Adipocyte (in vitro differentiated cells): ENCODE measurements at regions not wholly inside any gene's neighbourhood (a gene's known extent, or its start where the extent isn't known, plus 50 kb on each side); places are given as distances from the start of the nearest gene placed in this dataset.

Experiments
- DNase-seq: peaks from one replicate; pipeline ENCODE4 v3.0.0-alpha.2; 2015; ENCODE audit warnings: low read depth
- H3K27me3 ChIP-seq: replicated peaks from 2 replicates; pipeline ENCODE4 v1.7.0; 2013; ENCODE audit warnings: mild to moderate bottlenecking, low read length, moderate library complexity; ENCODE audit not compliant: control insufficient read depth, insufficient read depth
- H3K36me3 ChIP-seq: 2 replicates; pipeline ENCODE4 v1.7.0; 2013; ENCODE audit warnings: low read length, mild to moderate bottlenecking, moderate library complexity; ENCODE audit not compliant: control insufficient read depth, insufficient read depth, severe bottlenecking
- H3K4me1 ChIP-seq: 2 replicates; pipeline ENCODE4 v1.7.0; 2013; ENCODE audit warnings: mild to moderate bottlenecking, low read length, moderate library complexity; ENCODE audit not compliant: control insufficient read depth, insufficient read depth
- H3K4me3 ChIP-seq: 2 replicates; pipeline ENCODE4 v1.7.0; 2013; ENCODE audit warnings: mild to moderate bottlenecking, low read length, moderate library complexity
- H3K9ac ChIP-seq: 2 replicates; pipeline ENCODE4 v1.7.0; 2013; ENCODE audit warnings: mild to moderate bottlenecking, low read length, moderate library complexity
- H3K9me3 ChIP-seq: 2 replicates; pipeline ENCODE4 v1.7.0; 2013; ENCODE audit warnings: mild to moderate bottlenecking, low read length, moderate library complexity; ENCODE audit not compliant: control insufficient read depth

DNA sequence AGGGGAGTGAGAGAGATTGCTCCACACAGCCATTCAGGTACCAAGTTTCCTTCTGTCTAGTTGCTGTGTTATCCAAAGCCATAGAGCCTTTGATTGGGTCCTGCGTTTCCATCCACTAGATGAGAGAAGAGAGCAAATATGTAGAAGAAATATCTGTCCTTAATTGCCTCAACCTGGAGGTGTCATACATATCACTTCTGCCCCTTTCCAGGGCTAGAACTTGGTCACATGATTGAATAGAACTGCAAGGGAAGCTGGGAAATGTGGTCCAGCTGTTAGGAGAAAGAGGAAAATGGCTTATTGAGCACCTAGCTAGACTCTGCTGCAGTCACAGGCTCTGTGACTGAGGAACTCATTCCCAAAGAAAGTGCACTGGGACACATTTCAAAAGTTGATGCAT is 115.6 kb upstream of the JAG1 start:
- Histone ChIP-seq H3K4me1 (no peaks in the 10 kb centered on the region), H3K9me3 (no peaks in the 10 kb centered on the region), H3K9ac (no peak overlapping the region), H3K27me3 (no peaks in the 10 kb centered on the region), H3K36me3 (no peaks in the 10 kb centered on the region), H3K4me3 (no peak overlapping the region)
- no peak for DNase-seq

GRCh38 chr20:10790013-10790412 is 116.2 kb upstream of the JAG1 start:
- Histone ChIP-seq H3K27me3 (peaks cover 4% of the 10 kb centered on the region), H3K36me3 (no peaks in the 10 kb centered on the region), H3K9ac (no peak overlapping the region), H3K4me1 (no peaks in the 10 kb centered on the region), H3K4me3 (no peak overlapping the region), H3K9me3 (no peaks in the 10 kb centered on the region)
- DNase-seq = no peak

DNA sequence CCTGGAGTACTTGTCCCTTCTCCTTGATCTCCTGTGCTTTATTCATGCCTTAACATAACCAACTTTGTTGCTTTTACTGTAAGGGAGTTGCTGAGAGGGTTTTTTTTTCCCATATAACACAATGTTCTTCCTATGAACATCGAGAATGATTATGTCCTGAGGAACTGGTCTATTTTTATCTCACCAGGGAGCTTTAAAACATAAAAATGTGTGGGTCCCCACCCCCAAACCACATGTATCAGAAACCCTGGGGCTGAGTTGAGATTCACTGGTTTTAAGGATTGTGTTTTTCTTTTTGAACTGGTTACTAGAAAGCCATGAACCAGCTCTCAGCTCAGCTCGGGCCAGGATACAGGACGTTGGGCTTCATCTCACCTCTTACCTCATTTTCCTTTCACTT is 118.5 kb upstream of the JAG1 start:
- H3K4me1 ChIP-seq = no peaks in the 10 kb centered on the region
- DNase-seq = peak; percentile 35

DNA sequence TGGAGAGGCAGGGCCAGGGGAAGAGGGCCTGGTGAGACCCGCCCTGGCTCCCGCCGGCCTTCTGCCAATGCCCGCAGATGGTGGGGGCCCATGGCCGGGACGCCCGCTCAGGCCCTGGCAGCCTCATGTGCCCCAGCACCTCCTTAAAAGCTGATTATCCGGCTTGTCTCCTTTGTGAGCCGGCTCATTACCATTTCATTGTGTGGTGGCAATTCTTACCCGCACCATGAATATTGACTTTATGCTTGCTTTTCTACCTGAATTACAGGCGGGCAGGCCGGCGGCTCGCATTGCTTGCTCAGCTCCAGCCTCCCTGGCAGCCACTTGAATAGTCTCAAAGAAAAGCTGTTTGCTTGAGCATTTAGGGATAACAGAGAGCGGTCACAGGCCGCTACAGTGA is 120.0 kb upstream of the JAG1 start:
- H3K36me3 ChIP-seq = no peaks in the 10 kb centered on the region
- H3K9ac ChIP-seq = no peak overlapping the region
- H3K27me3 ChIP-seq = peaks cover 13% of the 10 kb centered on the region
- no peak for DNase-seq
- H3K9me3 ChIP-seq = no peaks in the 10 kb centered on the region
- H3K4me3 ChIP-seq = no peak overlapping the region
- H3K4me1 ChIP-seq = no peaks in the 10 kb centered on the region

More for the DNA sequence above, 118.5 kb upstream of the JAG1 start:
- no peaks in the 10 kb centered on the region for H3K9me3 ChIP-seq
- H3K4me3 ChIP-seq = no peak overlapping the region
- peaks cover 13% of the 10 kb centered on the region for H3K27me3 ChIP-seq
- no peaks in the 10 kb centered on the region for H3K36me3 ChIP-seq
- no peak overlapping the region for H3K9ac ChIP-seq

- Histone ChIP-seq H3K9ac (no peak overlapping the region), H3K4me3 (no peak overlapping the region), H3K27me3 (peaks cover 13% of the 10 kb centered on the region), H3K4me1 (no peaks in the 10 kb centered on the region), H3K36me3 (no peaks in the 10 kb centered on the region), H3K9me3 (no peaks in the 10 kb centered on the region)
- no peak for DNase-seq
These were observed 121.0 kb upstream of the JAG1 start for GRCh38 chr20:10794765-10795164.

GRCh38 chr20:10795286-10796026 is 121.7 kb upstream of the JAG1 start:
- no peaks in the 10 kb centered on the region for H3K9me3 ChIP-seq
- H3K36me3 ChIP-seq = no peaks in the 10 kb centered on the region
- H3K4me1 ChIP-seq = no peaks in the 10 kb centered on the region
- no peak for DNase-seq
- H3K27me3 ChIP-seq = peaks cover 13% of the 10 kb centered on the region
- H3K9ac ChIP-seq = no peak overlapping the region
- H3K4me3 ChIP-seq = no peak overlapping the region

DNA sequence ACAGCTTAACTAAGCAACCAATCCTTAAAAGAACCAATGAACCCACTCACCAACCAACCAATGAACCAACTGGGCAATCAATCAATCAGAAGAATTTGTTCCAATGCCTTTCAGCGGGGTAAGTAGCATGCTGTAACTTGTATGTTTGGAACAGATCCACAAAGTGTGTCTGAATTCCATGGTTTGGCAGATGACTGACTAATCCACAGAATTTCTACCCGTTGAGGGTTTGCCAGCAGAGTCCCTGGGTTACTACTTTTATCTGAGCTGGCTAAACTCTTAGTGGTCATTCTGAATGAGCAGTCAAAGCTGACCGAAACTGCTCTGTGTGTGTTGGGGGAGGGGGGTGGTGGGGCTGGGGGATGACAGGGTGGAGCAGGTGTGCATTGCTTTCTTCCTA is 125.0 kb upstream of the JAG1 start:
- Histone ChIP-seq H3K4me3 (no peak overlapping the region), H3K4me1 (no peaks in the 10 kb centered on the region), H3K9ac (no peak overlapping the region), H3K9me3 (no peaks in the 10 kb centered on the region), H3K27me3 (peaks cover 13% of the 10 kb centered on the region), H3K36me3 (no peaks in the 10 kb centered on the region)
- DNase-seq = peak; percentile 11

DNA sequence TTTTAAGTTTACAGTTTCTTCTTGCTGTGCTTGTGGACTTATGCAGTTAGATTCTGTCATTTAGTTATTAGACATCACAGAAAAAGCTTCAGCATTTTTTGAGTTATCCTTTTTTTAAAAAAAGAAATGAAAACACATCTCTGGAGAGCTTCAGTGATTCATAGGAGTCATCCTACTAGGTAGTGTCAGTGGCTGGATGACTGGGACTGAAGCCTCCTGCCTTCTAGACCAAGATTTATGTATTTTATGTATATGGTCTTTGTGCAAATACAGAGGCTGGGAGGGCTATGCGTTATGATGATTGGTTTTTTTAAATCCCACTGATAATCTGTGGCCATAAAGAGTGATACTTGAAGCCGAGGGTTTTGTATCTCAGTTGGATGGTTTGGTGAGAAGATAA is 125.9 kb upstream of the JAG1 start:
- DNase-seq = no peak
- Histone ChIP-seq H3K4me3 (no peak overlapping the region), H3K27me3 (peaks cover 10% of the 10 kb centered on the region), H3K36me3 (no peaks in the 10 kb centered on the region), H3K9me3 (no peaks in the 10 kb centered on the region), H3K4me1 (no peaks in the 10 kb centered on the region), H3K9ac (no peak overlapping the region)

- Histone ChIP-seq H3K27me3 (peaks cover 9% of the 10 kb centered on the region), H3K36me3 (no peaks in the 10 kb centered on the region), H3K9ac (no peak overlapping the region), H3K4me3 (no peak overlapping the region), H3K9me3 (no peaks in the 10 kb centered on the region), H3K4me1 (no peaks in the 10 kb centered on the region)
- DNase-seq = no peak
These were observed 126.5 kb upstream of the JAG1 start for GRCh38 chr20:10800288-10800687.

GRCh38 chr20:10802236-10802635 is 128.4 kb upstream of the JAG1 start:
- peaks cover 14% of the 10 kb centered on the region for H3K4me1 ChIP-seq
- peak; percentile 26 for DNase-seq
- H3K27me3 ChIP-seq = no peaks in the 10 kb centered on the region
- no peaks in the 10 kb centered on the region for H3K36me3 ChIP-seq
- no peak overlapping the region for H3K4me3 ChIP-seq
- no peaks in the 10 kb centered on the region for H3K9me3 ChIP-seq
- H3K9ac ChIP-seq = no peak overlapping the region

DNA sequence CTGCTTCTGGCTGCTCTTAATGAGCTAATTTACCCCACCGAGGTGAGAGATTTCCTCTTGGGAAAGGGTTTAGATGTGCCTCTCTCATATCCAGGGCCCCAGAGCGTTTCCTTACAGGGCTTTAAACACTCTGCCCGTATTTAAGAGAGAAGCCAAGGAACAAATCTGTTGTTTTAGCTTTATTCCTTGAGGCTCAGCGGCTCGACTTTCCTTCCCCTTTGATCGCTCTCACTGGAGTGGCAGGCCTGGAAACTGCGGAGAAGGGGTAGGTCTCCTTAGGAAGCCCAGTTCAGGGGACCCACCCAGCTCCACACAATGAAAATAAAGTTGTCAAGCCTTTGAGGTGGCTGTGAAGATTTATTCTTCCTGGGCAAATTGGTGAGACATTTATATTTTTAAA is 132.0 kb upstream of the JAG1 start:
- H3K9me3 ChIP-seq = no peaks in the 10 kb centered on the region
- DNase-seq = no peak
- H3K4me3 ChIP-seq = no peak overlapping the region
- H3K36me3 ChIP-seq = no peaks in the 10 kb centered on the region
- peaks cover 14% of the 10 kb centered on the region for H3K4me1 ChIP-seq
- H3K9ac ChIP-seq = no peak overlapping the region
- H3K27me3 ChIP-seq = no peaks in the 10 kb centered on the region

DNA sequence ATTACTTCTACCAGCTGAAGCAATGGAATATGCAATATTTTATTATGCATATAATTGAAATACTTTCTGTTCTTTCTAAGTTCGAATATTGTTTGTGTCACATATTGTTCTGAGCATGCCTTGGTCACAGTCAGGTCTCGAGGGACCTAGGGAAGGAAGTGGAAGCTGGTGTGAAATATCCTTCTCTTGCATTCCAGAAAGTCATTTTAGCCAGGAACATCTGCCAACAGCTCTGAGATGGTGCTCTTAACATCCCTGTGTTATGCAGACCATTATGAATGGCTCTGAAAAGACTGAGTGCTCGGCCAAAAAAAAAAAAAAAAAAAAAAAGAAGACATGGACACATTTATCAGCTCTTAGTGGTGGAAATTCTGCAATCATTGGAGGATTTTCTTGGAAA is 132.7 kb upstream of the JAG1 start:
- Histone ChIP-seq H3K9ac (no peak overlapping the region), H3K4me3 (no peak overlapping the region), H3K36me3 (no peaks in the 10 kb centered on the region), H3K9me3 (no peaks in the 10 kb centered on the region), H3K4me1 (peaks cover 14% of the 10 kb centered on the region), H3K27me3 (no peaks in the 10 kb centered on the region)
- DNase-seq = no peak
